KMS-11 (cell line): ENCODE measurements at regions not wholly inside any gene's neighbourhood (a gene's known extent, or its start where the extent isn't known, plus 50 kb on each side); places are given as distances from the start of the nearest gene placed in this dataset.

Source experiments
- H2AFZ ChIP-seq: fragments of 200-600 bp; sonication (generic); 2 replicates; pipeline ENCODE4 v1.6.1; 2016; ENCODE audit warnings: antibody characterized with exemption, mixed run types, low read depth
- H3K27ac ChIP-seq: fragments of 200-600 bp; sonication (generic); 2 replicates; pipeline ENCODE4 v1.6.1; 2016; ENCODE audit warnings: mild to moderate bottlenecking, mixed run types
- H3K27me3 ChIP-seq: fragments of 200-600 bp; sonication (generic); 2 replicates; pipeline ENCODE4 v1.6.1; 2017; ENCODE audit warnings: mild to moderate bottlenecking, low read depth, mixed run types, moderate library complexity; ENCODE audit not compliant: insufficient read depth
- H3K36me3 ChIP-seq: fragments of 200-600 bp; sonication (generic); 2 replicates; pipeline ENCODE4 v1.6.1; 2017; ENCODE audit warnings: mild to moderate bottlenecking, mixed run types; ENCODE audit not compliant: insufficient read depth
- H3K4me1 ChIP-seq: fragments of 200-600 bp; sonication (generic); 2 replicates; pipeline ENCODE4 v1.6.1; 2016; ENCODE audit warnings: mild to moderate bottlenecking, low read depth, mixed run types; ENCODE audit not compliant: poor library complexity, severe bottlenecking
- H3K4me2 ChIP-seq: fragments of 200-600 bp; sonication (generic); 2 replicates; pipeline ENCODE4 v1.7.0; 2016; ENCODE audit warnings: mild to moderate bottlenecking, mixed run types
- H3K4me3 ChIP-seq: fragments of 200-600 bp; sonication (generic); IDR thresholded peaks from 2 replicates; pipeline ENCODE4 v1.6.1; 2017; ENCODE audit warnings: low read depth, low read length, mixed read lengths; ENCODE audit not compliant: insufficient read depth
- H3K79me2 ChIP-seq: fragments of 200-600 bp; sonication (generic); 2 replicates; pipeline ENCODE4 v1.6.1; 2016; ENCODE audit warnings: low read depth, mixed run types; ENCODE audit not compliant: insufficient read depth
- H3K9ac ChIP-seq: fragments of 200-600 bp; sonication (generic); 2 replicates; pipeline ENCODE4 v1.6.1; 2016; ENCODE audit warnings: mild to moderate bottlenecking, mixed run types
- H4K20me1 ChIP-seq: fragments of 200-600 bp; sonication (generic); 2 replicates; pipeline ENCODE4 v1.6.1; 2016; ENCODE audit warnings: mild to moderate bottlenecking, mixed run types; ENCODE audit not compliant: insufficient read depth
- CTCF ChIP-seq: fragments of 200-600 bp; sonication (generic); conservative IDR thresholded peaks from 2 replicates; pipeline ENCODE4 v1.6.1; 2017; ENCODE audit warnings: low read depth, mild to moderate bottlenecking, antibody characterized with exemption, low read length, moderate library complexity, mixed read lengths

- H3K4me2 ChIP-seq, result no peak overlapping the region
- no peak overlapping the region for H3K27ac ChIP-seq
- no peak overlapping the region for H3K4me3 ChIP-seq
- H3K27me3 ChIP-seq, result no peaks in the 10 kb centered on the region
- TF ChIP-seq CTCF, result no peak
- no peaks in the 10 kb centered on the region for H3K79me2 ChIP-seq
- no peaks in the 10 kb centered on the region for H4K20me1 ChIP-seq
- no peaks in the 10 kb centered on the region for H3K4me1 ChIP-seq
- no peak overlapping the region for H3K9ac ChIP-seq
- H3K36me3 ChIP-seq, result no peaks in the 10 kb centered on the region
- no peak overlapping the region for H2AFZ ChIP-seq
Measured at GRCh38 chr1:70628973-70629372, 217.9 kb downstream of the CTH start.

- TF ChIP-seq CTCF, result no peak
- Histone ChIP-seq H3K4me1 (no peaks in the 10 kb centered on the region), H2AFZ (no peak overlapping the region), H3K4me3 (no peak overlapping the region), H3K27ac (no peak overlapping the region), H3K27me3 (no peaks in the 10 kb centered on the region), H3K36me3 (no peaks in the 10 kb centered on the region), H3K79me2 (no peaks in the 10 kb centered on the region), H3K9ac (no peak overlapping the region), H4K20me1 (no peaks in the 10 kb centered on the region), H3K4me2 (no peak overlapping the region)
Measured at GRCh38 chr1:70633004-70633403, 221.9 kb downstream of the CTH start.

- no peaks in the 10 kb centered on the region for H3K27me3 ChIP-seq
- no peaks in the 10 kb centered on the region for H4K20me1 ChIP-seq
- H3K4me3 ChIP-seq, result no peak overlapping the region
- no peak overlapping the region for H2AFZ ChIP-seq
- TF ChIP-seq CTCF, result no peak
- H3K4me2 ChIP-seq, result no peak overlapping the region
- H3K27ac ChIP-seq, result no peak overlapping the region
- H3K4me1 ChIP-seq, result no peaks in the 10 kb centered on the region
- no peaks in the 10 kb centered on the region for H3K79me2 ChIP-seq
- no peaks in the 10 kb centered on the region for H3K36me3 ChIP-seq
- H3K9ac ChIP-seq, result no peak overlapping the region
Measured at GRCh38 chr1:70635868-70636267, 224.8 kb downstream of the CTH start.

GRCh38 chr1:70641868-70642267 lies 230.8 kb downstream of the CTH start:
- no peak overlapping the region for H3K4me2 ChIP-seq
- no peak for TF ChIP-seq CTCF
- H4K20me1 ChIP-seq, result no peaks in the 10 kb centered on the region
- no peak overlapping the region for H3K4me3 ChIP-seq
- H3K9ac ChIP-seq, result no peak overlapping the region
- no peak overlapping the region for H3K27ac ChIP-seq
- no peaks in the 10 kb centered on the region for H3K79me2 ChIP-seq
- no peaks in the 10 kb centered on the region for H3K4me1 ChIP-seq
- no peaks in the 10 kb centered on the region for H3K36me3 ChIP-seq
- H2AFZ ChIP-seq, result no peak overlapping the region
- no peaks in the 10 kb centered on the region for H3K27me3 ChIP-seq

GRCh38 chr1:70656361-70656760 lies 245.3 kb downstream of the CTH start:
- H3K27ac ChIP-seq, result no peak overlapping the region
- H2AFZ ChIP-seq, result no peak overlapping the region
- no peak for TF ChIP-seq CTCF
- no peaks in the 10 kb centered on the region for H3K79me2 ChIP-seq
- no peaks in the 10 kb centered on the region for H3K4me1 ChIP-seq
- no peaks in the 10 kb centered on the region for H4K20me1 ChIP-seq
- H3K4me2 ChIP-seq, result no peak overlapping the region
- no peak overlapping the region for H3K4me3 ChIP-seq
- no peaks in the 10 kb centered on the region for H3K36me3 ChIP-seq
- no peaks in the 10 kb centered on the region for H3K27me3 ChIP-seq
- H3K9ac ChIP-seq, result no peak overlapping the region
